Activated CD8-positive, alpha-beta memory T cell treated with anti-CD3 and anti-CD28 coated beads for 4 hours (primary cell): ENCODE measurements at regions not wholly inside any gene's neighbourhood (a gene's known extent, or its start where the extent isn't known, plus 50 kb on each side); places are given as distances from the start of the nearest gene placed in this dataset.
"Not testable (repeated sequence)": the region's sequence is repeated elsewhere in the genome, so short reads cannot be mapped to it uniquely, and the experiment has no call there.

Source experiments
- DNase-seq, 2 donors: peaks; one replicate each; pipeline ENCODE4 v3.0.0-alpha.2; 2020; ENCODE audit warnings: low read depth in 2 of 2

DNA sequence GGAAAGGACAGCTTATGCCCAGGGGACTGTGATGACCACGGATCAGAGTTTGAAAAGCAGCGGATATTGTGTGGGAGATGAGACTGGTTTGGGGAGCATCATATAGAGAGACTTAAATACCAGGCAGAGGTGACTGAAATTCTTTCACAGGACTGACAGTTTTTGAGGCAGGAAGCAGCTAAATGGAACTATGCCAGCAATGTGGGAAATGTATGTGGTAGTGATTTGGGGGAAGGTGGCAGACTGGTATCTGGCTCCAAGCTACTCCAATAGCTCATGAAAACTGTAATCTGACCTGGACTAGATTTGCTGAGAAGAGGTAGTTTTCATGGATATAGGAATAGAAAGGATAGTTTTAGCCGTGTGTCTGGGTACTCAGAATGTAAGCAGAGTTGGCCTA, 592.6 kb downstream of the REEP3 start:
- no peak for DNase-seq

- DNase-seq = no peak
Measured at GRCh38 chr10:64115471-64115870, 594.3 kb downstream of the REEP3 start.

GRCh38 chr10:64115908-64116643, 594.9 kb downstream of the REEP3 start:
- DNase-seq = no peak

DNA sequence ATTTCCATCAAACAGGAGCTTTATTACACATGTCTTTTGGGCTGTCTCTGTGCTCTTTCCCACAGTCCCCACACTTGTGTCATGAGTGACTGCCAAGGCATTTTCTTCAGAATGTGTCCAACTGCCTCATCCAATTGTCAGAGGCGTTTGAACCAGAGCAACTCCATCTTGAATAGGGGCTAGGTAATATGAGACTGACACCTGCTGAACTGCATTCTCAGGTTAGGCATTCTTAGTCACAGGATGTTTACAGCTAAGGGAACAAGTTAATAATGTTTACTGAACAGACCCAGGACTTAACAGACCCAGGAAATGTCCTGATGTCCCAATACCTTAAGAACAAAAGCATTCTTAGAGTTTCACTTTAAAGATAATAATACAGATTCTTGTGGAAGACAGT, 595.5 kb downstream of the REEP3 start:
- no peak for DNase-seq

GRCh38 chr10:64118736-64119135, 597.5 kb downstream of the REEP3 start:
- DNase-seq = no peak

DNA sequence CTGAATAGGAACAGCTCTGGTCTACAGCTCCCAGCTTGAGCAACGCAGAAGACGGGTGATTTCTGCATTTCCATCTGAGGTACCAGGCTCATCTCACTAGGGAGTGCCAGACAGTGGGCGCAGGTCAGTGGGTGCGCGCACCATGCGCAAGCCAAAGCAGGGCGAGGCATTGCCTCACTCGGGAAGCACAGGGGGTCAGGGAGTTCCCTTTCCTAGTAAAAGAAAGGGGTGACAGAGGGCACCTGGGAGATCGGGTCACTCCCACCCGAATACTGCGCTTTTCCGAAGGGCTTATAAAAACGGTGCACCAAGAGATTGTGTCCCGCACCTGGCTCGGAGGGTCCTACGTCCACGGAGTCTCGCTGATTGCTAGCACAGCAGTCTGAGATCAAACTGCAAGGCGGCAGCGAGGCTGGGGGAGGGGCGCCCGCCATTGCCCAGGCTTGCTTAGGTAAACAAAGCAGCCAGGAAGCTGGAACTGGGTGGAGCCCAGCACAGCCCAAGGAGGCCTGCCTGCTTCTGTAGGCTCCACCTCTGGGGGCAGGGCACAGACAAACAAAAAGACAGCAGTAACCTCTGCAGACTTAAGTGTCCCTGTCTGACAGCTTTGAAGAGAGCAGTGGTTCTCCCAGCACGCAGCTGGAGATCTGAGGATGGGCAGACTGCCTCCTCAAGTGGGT, 599.2 kb downstream of the REEP3 start:
- DNase-seq = not testable (repeated sequence)

DNA sequence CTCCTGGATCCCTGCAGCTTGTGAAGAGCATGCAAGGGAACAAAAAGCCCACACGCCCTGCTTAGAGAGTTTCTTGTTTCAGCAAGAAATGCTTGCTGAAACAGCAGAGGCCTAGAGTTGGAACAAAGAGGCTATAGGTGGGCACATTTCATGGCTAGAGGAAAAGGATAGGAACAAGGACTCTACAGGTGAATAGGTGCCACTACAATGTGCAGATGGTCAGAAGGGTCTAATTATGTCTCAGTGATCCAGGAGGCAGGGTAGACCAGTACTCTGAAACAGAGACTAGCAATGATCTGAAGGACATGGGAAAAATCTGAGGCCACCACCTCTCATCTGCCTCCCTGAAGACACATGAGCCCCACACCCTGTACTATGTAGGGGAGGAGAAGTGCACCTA, 609.0 kb downstream of the REEP3 start:
- DNase-seq = no peak

GRCh38 chr10:64134676-64135075, 613.5 kb downstream of the REEP3 start:
- DNase-seq = no peak

GRCh38 chr10:64142395-64142794, 621.2 kb downstream of the REEP3 start:
- no peak for DNase-seq

GRCh38 chr10:64148607-64149006, 627.4 kb downstream of the REEP3 start:
- DNase-seq = no peak

DNA sequence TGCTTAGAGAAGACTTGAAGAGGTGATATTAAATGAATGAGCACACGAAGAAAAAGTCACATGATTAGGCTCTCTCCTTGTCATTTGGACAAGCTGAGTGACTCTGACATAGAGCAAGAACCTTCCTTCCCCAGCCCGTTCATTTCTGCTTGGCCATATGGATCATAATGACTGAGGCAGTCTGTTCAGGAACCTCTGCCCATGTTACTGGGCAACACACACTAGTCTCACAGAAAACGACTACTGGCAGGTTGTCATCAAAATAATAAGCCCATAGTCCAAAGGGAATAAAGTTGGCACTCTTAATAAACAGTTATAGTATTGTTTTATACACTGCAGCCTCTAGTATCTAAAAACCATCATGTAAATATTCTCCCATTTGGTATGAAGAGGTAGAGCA, 635.0 kb downstream of the REEP3 start:
- no peak for DNase-seq

GRCh38 chr10:64158551-64158950, 637.4 kb downstream of the REEP3 start:
- DNase-seq = no peak

GRCh38 chr10:64159910-64160872, 639.0 kb downstream of the REEP3 start:
- DNase-seq = no peak

- DNase-seq = no peak
Measured at GRCh38 chr10:64170791-64171190, 649.6 kb downstream of the REEP3 start.

GRCh38 chr10:64173826-64174225, 652.6 kb downstream of the REEP3 start:
- no peak for DNase-seq

DNA sequence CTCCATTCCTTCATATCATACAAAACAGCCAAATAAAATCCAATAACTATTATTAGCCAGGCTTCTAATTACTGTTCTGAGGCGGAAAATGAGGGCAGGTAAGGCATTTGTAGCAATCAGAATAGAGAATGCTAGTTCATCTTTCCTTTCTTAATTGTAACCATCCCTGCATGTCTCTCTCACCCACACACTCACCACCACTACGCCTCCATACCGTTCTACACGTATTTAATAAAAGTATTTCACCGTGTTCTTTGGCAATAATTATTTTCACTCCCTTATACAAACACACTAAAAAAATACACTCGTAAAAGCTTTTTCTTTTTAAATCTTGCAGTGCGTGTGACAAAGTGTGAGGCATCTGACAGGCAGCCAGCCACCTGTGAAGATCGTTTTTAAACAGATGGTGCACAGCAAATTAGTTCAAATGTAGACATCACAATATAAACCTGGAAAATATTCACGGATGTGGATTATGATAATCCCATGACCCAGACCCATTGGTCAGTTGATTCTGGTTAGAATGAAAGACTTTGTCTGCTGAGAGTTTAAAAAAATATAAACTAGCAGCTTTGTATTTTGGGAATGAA, 653.6 kb downstream of the REEP3 start:
- DNase-seq = no peak

GRCh38 chr10:64175271-64175962, 654.2 kb downstream of the REEP3 start:
- DNase-seq = no peak

DNA sequence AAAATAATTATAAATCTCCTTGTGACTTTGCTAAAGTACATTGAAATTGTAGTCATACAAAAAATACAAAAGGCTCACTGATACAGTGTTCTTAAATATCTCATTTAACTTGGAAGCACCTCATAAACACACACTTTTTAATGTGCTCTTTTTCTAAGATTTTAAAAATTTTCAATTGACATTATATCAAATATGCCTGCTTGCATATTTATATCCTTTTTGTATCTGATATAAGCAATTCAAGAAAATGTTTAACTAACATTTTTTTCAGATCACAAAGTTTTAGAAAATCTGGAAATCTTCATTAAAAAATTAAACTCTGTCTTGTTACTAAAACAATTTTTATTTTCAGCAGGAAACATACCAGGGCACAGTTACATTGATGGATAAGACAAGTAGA, 661.5 kb downstream of the REEP3 start:
- DNase-seq = no peak

GRCh38 chr10:64191286-64191685, 670.1 kb downstream of the REEP3 start:
- DNase-seq = no peak

DNA sequence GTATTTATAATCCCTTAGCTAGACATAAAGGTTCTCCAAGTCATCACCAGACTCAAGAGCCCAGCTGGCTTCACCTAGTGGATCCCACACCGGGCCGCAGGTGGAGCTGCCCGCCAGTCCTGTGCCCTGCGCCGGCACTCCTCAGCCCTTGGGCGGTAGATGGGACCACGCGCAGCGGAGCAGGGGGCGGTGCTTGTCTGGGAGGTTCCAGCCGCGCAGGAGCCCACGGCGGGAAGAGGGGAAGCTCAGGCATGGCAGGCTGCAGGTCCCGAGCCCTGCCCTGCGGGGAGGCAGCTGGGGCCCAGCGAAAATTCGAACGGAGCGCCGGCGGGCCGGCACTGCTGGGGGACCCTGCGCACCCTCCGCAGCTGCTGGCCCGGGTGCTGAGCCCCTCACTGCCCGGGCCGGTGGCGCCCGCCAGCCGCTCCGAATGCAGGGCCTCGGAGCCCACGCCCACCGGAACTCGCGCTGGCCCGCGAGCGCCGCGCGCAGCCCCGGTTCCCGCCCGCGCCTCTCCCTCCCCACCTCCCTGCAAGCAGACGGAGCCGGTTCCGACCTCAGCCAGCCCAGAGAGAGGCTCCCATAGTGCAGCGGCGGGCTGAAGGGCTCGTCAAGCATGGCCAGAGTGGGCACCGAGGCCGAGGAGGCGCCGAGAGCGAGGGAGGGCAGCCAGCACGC, 675.6 kb downstream of the REEP3 start:
- no peak for DNase-seq

DNA sequence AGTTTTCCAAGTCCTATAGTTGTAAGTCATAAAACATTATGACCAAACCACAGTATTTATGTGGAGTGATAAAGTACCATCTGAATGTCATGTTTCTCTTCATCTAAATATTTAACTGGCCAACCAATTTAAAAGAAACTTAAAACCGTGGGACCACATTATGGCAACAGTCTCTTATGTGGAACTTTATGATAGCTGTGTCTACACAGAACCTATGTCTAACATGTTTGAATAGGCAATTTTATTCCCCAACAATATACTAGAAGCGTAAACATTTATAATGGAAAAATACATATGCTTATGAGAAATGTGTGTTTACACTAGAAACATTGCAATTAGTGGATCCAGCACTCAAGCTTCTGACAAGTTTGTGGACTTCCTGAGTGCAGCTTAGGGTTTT, 680.7 kb downstream of the REEP3 start:
- DNase-seq = no peak
